Endothelial cell of umbilical vein (primary cell): ENCODE measurements at regions not wholly inside any gene's neighbourhood (a gene's known extent, or its start where the extent isn't known, plus 50 kb on each side); places are given as distances from the start of the nearest gene placed in this dataset.

ENCODE experiments used
- BruUV-seq: library from RNA; stranded (reverse); fragments of 400-500 nt; replicated peaks from 2 replicates; lab custom pipeline; 2021; lab: Mats Ljungman, UMichigan
- CTCF ChIA-PET: fragments of 300-600, 350-600 bp; sonication (Branson Sonifier 250); formaldehyde crosslinking; loops from one replicate; lab custom pipeline; 2021; ENCODE audit warnings: antibody characterized with exemption, inconsistent platforms; lab: Charles Lee
- POLR2A ChIA-PET: fragments of 300-600, 350-600 bp; sonication (Branson Sonifier 250); formaldehyde crosslinking; loops from one replicate; lab custom pipeline; 2021; ENCODE audit warnings: antibody characterized with exemption, inconsistent platforms; lab: Charles Lee
- DNase-seq: peaks from one replicate; pipeline ENCODE4 v3.0.0-alpha.2; 2011; ENCODE audit warnings: low read depth, low spot score
- FAIRE-seq: peaks from 2 replicates; lab custom pipeline; 2011; peaks lifted over from hg19 to GRCh38; lab: Jason Lieb, UNC
- H2AFZ ChIP-seq: 2 replicates; pipeline ENCODE4 v1.6.0; 2012; ENCODE audit warnings: low read depth, low read length, control low read depth, inconsistent platforms
- H3K27ac ChIP-seq: 2 replicates; pipeline ENCODE4 v1.5.1; 2011; ENCODE audit warnings: low read depth, mild to moderate bottlenecking, control low read depth, low read length, moderate library complexity; ENCODE audit not compliant: insufficient read depth
- H3K27me3 ChIP-seq, 2 experiments: 2 replicates each; pipeline versions ENCODE4 v1.6.0 to v1.6.1; 2011; ENCODE audit warnings: low read length in 2 of 2, mixed read lengths in 1 of 2; ENCODE audit not compliant: control insufficient read depth in 2 of 2, insufficient read depth in 2 of 2
- H3K36me3 ChIP-seq, 2 experiments: 2 replicates in 1 of 2; 3 replicates in 1 of 2; pipeline ENCODE4 v1.5.1; 2011; ENCODE audit warnings: low read length in 2 of 2, mild to moderate bottlenecking in 1 of 2, moderate library complexity in 1 of 2; ENCODE audit not compliant: control insufficient read depth in 2 of 2, insufficient read depth in 2 of 2; ENCODE audit errors: extremely low read depth in 1 of 2
- H3K4me1 ChIP-seq: 3 replicates; pipeline ENCODE4 v1.5.1; 2011; ENCODE audit warnings: mild to moderate bottlenecking, low read length; ENCODE audit not compliant: control insufficient read depth, insufficient read depth; ENCODE audit errors: extremely low read depth
- H3K4me2 ChIP-seq: 2 replicates; pipeline ENCODE4 v1.6.1; 2011; ENCODE audit warnings: low read length, control low read depth, mixed read lengths; ENCODE audit not compliant: insufficient read depth
- H3K4me3 ChIP-seq, 3 experiments: fragments of 200-600 bp in 1 of 3; sonication (generic), shearing (Covaris generic) in 1 of 3; replicated peaks in 1 of 3; 2 replicates each; pipeline ENCODE4 v1.5.1; 2011 to 2016; ENCODE audit warnings: control low read depth in 3 of 3, low read length in 3 of 3, mild to moderate bottlenecking in 2 of 3, inconsistent platforms in 1 of 3, low read depth in 1 of 3, moderate library complexity in 1 of 3; ENCODE audit not compliant: insufficient read depth in 1 of 3
- H3K79me2 ChIP-seq: 2 replicates; pipeline ENCODE4 v1.6.0; 2012; ENCODE audit warnings: low read length, inconsistent platforms; ENCODE audit not compliant: control insufficient read depth, insufficient read depth
- H3K9ac ChIP-seq: replicated peaks from 2 replicates; pipeline ENCODE3; 2011; ENCODE audit warnings: low read length, control low read depth; ENCODE audit not compliant: insufficient read depth; ENCODE audit errors: extremely low read depth
- H3K9me1 ChIP-seq: replicated peaks from 3 replicates; pipeline ENCODE4 v1.6.0; 2011; ENCODE audit warnings: mild to moderate bottlenecking, low read length; ENCODE audit not compliant: control insufficient read depth, insufficient read depth; ENCODE audit errors: extremely low read depth
- H3K9me3 ChIP-seq: replicated peaks from 2 replicates; pipeline ENCODE4 v1.5.1; 2012; ENCODE audit warnings: low read length, inconsistent platforms; ENCODE audit not compliant: control insufficient read depth, insufficient read depth
- H4K20me1 ChIP-seq: replicated peaks from 2 replicates; pipeline ENCODE3; 2011; ENCODE audit warnings: mild to moderate bottlenecking, low read length; ENCODE audit not compliant: control insufficient read depth, insufficient read depth; ENCODE audit errors: extremely low read depth
- CTCF ChIP-seq, 2 donors: IDR thresholded peaks; 1 replicate in 1 of 2; 2 replicates in 1 of 2; pipeline ENCODE4 v1.5.1; 2011; ENCODE audit warnings: low read length in 2 of 2, mild to moderate bottlenecking in 2 of 2, moderate library complexity in 2 of 2, control low read depth in 1 of 2, inconsistent platforms in 1 of 2, low read depth in 1 of 2; ENCODE audit not compliant: insufficient read depth in 1 of 2; ENCODE audit errors: extremely low read depth in 1 of 2
- EZH2 ChIP-seq: IDR thresholded peaks from 2 replicates; pipeline ENCODE4 v1.6.1; 2012; ENCODE audit warnings: borderline replicate concordance, low read depth, mild to moderate bottlenecking, moderate library complexity, low read length, inconsistent platforms; ENCODE audit not compliant: severe bottlenecking
- FOS ChIP-seq: IDR thresholded peaks from 2 replicates; pipeline ENCODE4 v1.6.1; 2011; ENCODE audit warnings: mild to moderate bottlenecking, low read length, moderate library complexity, borderline replicate concordance; ENCODE audit not compliant: insufficient read depth
- GATA2 ChIP-seq: IDR thresholded peaks from 2 replicates; pipeline ENCODE4 v1.7.0; 2011; ENCODE audit warnings: low read depth, mild to moderate bottlenecking, moderate library complexity, mixed read lengths, low read length; ENCODE audit not compliant: insufficient read length, insufficient read depth
- JUN ChIP-seq: IDR thresholded peaks from 2 replicates; pipeline ENCODE4 v1.6.1; 2011; ENCODE audit warnings: borderline replicate concordance, low read depth; ENCODE audit not compliant: insufficient read length, insufficient read depth
- MAX ChIP-seq: IDR thresholded peaks from 2 replicates; pipeline ENCODE4 v1.6.1; 2011; ENCODE audit not compliant: insufficient read depth, insufficient read length
- MYC ChIP-seq: IDR thresholded peaks from one replicate; pipeline ENCODE4 v1.6.1; 2011; ENCODE audit warnings: mild to moderate bottlenecking, low read depth, low read length
- POLR2A ChIP-seq: IDR thresholded peaks from 2 replicates; pipeline ENCODE4 v1.6.1; 2012; ENCODE audit warnings: low read depth, mild to moderate bottlenecking, control low read depth, low read length
- POLR2AphosphoS5 ChIP-seq: IDR thresholded peaks from 2 replicates; pipeline ENCODE4 v1.6.1; 2012; ENCODE audit warnings: low read depth, mild to moderate bottlenecking, control low read depth, low read length, moderate library complexity; ENCODE audit not compliant: insufficient read depth
- dilution Hi-C: fragments of 300-500 bp; cut with MboI; formaldehyde crosslinking; loops from one replicate; pipeline ENCODE4 v1.15.0; 2019; ENCODE audit warnings: low sequenced_read_pairs; ENCODE audit not compliant: extremely low pct_ligation_motif_present
- intact Hi-C: fragments of 100-400 bp; cut with micrococcal nuclease; formaldehyde crosslinking; loops from one replicate; pipeline ENCODE4 v1.10.0; 2022

GRCh38 chr20:56945057-56945456 lies 316.0 kb downstream of the TFAP2C start:
- no peak overlapping the region for H2AFZ ChIP-seq
- dilution Hi-C loops = no loop called here
- no peak for DNase-seq
- H3K27ac ChIP-seq = no peak overlapping the region
- H3K9me1 ChIP-seq = no peaks in the 10 kb centered on the region
- H3K4me3 ChIP-seq = no peak overlapping the region
- TF ChIP-seq EZH2 (no peak), MAX (no peak), CTCF (IDR thresholded peaks at IDR 0.05; ENCODE audit: extremely low read depth in 1 of 2, insufficient read depth in 1 of 2, low read depth in 1 of 2, low read length in 2 of 2) (no peak), MYC (no peak), FOS (no peak), POLR2AphosphoS5 (no peak), GATA2 (no peak), JUN (no peak), POLR2A (no peak)
- no peak for FAIRE-seq
- POLR2A ChIA-PET = no interaction called here
- no peaks in the 10 kb centered on the region for H4K20me1 ChIP-seq
- H3K9me3 ChIP-seq = no peaks in the 10 kb centered on the region
- H3K9ac ChIP-seq = no peak overlapping the region
- intact Hi-C loops = no loop called here
- BruUV-seq = no TSS peak
- no peaks in the 10 kb centered on the region for H3K27me3 ChIP-seq
- no peaks in the 10 kb centered on the region for H3K36me3 ChIP-seq
- H3K4me2 ChIP-seq = no peak overlapping the region
- no peaks in the 10 kb centered on the region for H3K79me2 ChIP-seq
- no peaks in the 10 kb centered on the region for H3K4me1 ChIP-seq
- CTCF ChIA-PET = no interaction called here
